Hepatocyte (in vitro differentiated cells): ENCODE measurements at regions not wholly inside any gene's neighbourhood (a gene's known extent, or its start where the extent isn't known, plus 50 kb on each side); places are given as distances from the start of the nearest gene placed in this dataset.
"Not testable (repeated sequence)": the region's sequence is repeated elsewhere in the genome, so short reads cannot be mapped to it uniquely, and the experiment has no call there.

ENCODE experiments used
- DNase-seq: peaks from one replicate; pipeline ENCODE4 v3.0.0-alpha.2; 2016; ENCODE audit warnings: low spot score
- H2AFZ ChIP-seq: fragments of 200-600 bp; sonication (generic); 2 replicates; pipeline ENCODE4 v1.6.0; 2016; ENCODE audit warnings: antibody characterized with exemption, mild to moderate bottlenecking
- H3K27ac ChIP-seq: fragments of 200-600 bp; sonication (generic); 2 replicates; pipeline ENCODE4 v1.5.1; 2016; ENCODE audit warnings: mild to moderate bottlenecking
- H3K27me3 ChIP-seq: fragments of 200-600 bp; sonication (generic); 2 replicates; pipeline ENCODE4 v1.6.1; 2016
- H3K36me3 ChIP-seq: fragments of 200-600 bp; sonication (generic); replicated peaks from 2 replicates; pipeline ENCODE4 v1.5.1; 2016; ENCODE audit warnings: low read depth; ENCODE audit not compliant: insufficient read depth
- H3K4me1 ChIP-seq: fragments of 200-600 bp; sonication (generic); 2 replicates; pipeline ENCODE4 v1.5.1; 2016; ENCODE audit warnings: mild to moderate bottlenecking, moderate library complexity; ENCODE audit not compliant: insufficient read depth
- H3K4me2 ChIP-seq: fragments of 200-600 bp; sonication (generic); 2 replicates; pipeline ENCODE4 v1.6.0; 2016
- H3K4me3 ChIP-seq: fragments of 200-600 bp; sonication (generic); 2 replicates; pipeline ENCODE4 v1.5.1; 2016; ENCODE audit warnings: mild to moderate bottlenecking
- H3K79me2 ChIP-seq: fragments of 200-600 bp; sonication (generic); 2 replicates; pipeline ENCODE4 v1.6.0; 2017; ENCODE audit warnings: mild to moderate bottlenecking
- H3K9me2 ChIP-seq: fragments of 200-600 bp; sonication (generic); replicated peaks from 2 replicates; pipeline ENCODE4 v1.6.0; 2017; ENCODE audit warnings: mild to moderate bottlenecking; ENCODE audit not compliant: insufficient read depth
- H3K9me3 ChIP-seq: fragments of 200-600 bp; sonication (generic); 2 replicates; pipeline ENCODE4 v1.5.1; 2016; ENCODE audit warnings: low read depth, mild to moderate bottlenecking
- H4K20me1 ChIP-seq: fragments of 200-600 bp; sonication (generic); 2 replicates; pipeline ENCODE4 v1.6.0; 2016; ENCODE audit warnings: mild to moderate bottlenecking; ENCODE audit not compliant: insufficient read depth, poor library complexity, severe bottlenecking
- CTCF ChIP-seq: fragments of 200-600 bp; sonication (generic); IDR thresholded peaks from 2 replicates; pipeline ENCODE4 v1.5.1; 2016; ENCODE audit warnings: antibody characterized with exemption, mild to moderate bottlenecking; ENCODE audit not compliant: poor library complexity
- EZH2 ChIP-seq: fragments of 200-600 bp; sonication (generic); IDR thresholded peaks from 2 replicates; pipeline ENCODE4 v1.6.1; 2016; ENCODE audit warnings: antibody characterized with exemption, mild to moderate bottlenecking, borderline replicate concordance
- EZH2phosphoT487 ChIP-seq: fragments of 200-600 bp; sonication (generic); IDR thresholded peaks from one replicate; pipeline ENCODE4 v1.6.1; 2018; ENCODE audit warnings: antibody characterized with exemption, mild to moderate bottlenecking, low read depth, moderate library complexity; ENCODE audit not compliant: unreplicated experiment, severe bottlenecking
- WGBS: methylation state at CpG from one replicate; pipeline ENCODE4 v1.1.6; 2016; ENCODE audit warnings: low lambda C conversion rate; ENCODE audit errors: missing lambda C conversion rate; 5-methylcytosine and 5-hydroxymethylcytosine counted together

- H4K20me1 ChIP-seq: no peaks in the 10 kb centered on the region
- 50% methylated on average over 4 of the region's 4 CpGs for WGBS
- no peak overlapping the region for H2AFZ ChIP-seq
- no peaks in the 10 kb centered on the region for H3K79me2 ChIP-seq
- no peak overlapping the region for H3K27ac ChIP-seq
- H3K9me3 ChIP-seq: no peaks in the 10 kb centered on the region
- TF ChIP-seq EZH2 (no peak), CTCF (no peak), EZH2phosphoT487 (no peak)
- H3K4me3 ChIP-seq: no peak overlapping the region
- peaks cover 4% of the 10 kb centered on the region for H3K4me1 ChIP-seq
- no peaks in the 10 kb centered on the region for H3K36me3 ChIP-seq
- no peaks in the 10 kb centered on the region for H3K9me2 ChIP-seq
- DNase-seq: peak; percentile 37
- no peaks in the 10 kb centered on the region for H3K27me3 ChIP-seq
- H3K4me2 ChIP-seq: no peak overlapping the region
These were observed 50.9 kb upstream of the PAPSS2 start for GRCh38 chr10:87608756-87609155.

GRCh38 chr10:87609563-87609962 is 50.1 kb upstream of the PAPSS2 start:
- not testable (repeated sequence) for H2AFZ ChIP-seq, H4K20me1 ChIP-seq, H3K36me3 ChIP-seq, H3K4me3 ChIP-seq, H3K4me2 ChIP-seq, H3K27me3 ChIP-seq, H3K79me2 ChIP-seq, H3K4me1 ChIP-seq, DNase-seq, H3K27ac ChIP-seq, H3K9me3 ChIP-seq, H3K9me2 ChIP-seq
- 72% methylated on average over 3 of the region's 3 CpGs for whole genome bisulfite sequencing
